ENCODE measurements at regions not wholly inside any gene's neighbourhood (a gene's known extent, or its start where the extent isn't known, plus 50 kb on each side); places are given as distances from the start of the nearest gene placed in this dataset.
A peak's percentile ranks its signal among the peaks of the same experiment; 100 is the strongest.
"Not testable (repeated sequence)": the region's sequence is repeated elsewhere in the genome, so short reads cannot be mapped to it uniquely, and the experiment has no call there.

DNA sequence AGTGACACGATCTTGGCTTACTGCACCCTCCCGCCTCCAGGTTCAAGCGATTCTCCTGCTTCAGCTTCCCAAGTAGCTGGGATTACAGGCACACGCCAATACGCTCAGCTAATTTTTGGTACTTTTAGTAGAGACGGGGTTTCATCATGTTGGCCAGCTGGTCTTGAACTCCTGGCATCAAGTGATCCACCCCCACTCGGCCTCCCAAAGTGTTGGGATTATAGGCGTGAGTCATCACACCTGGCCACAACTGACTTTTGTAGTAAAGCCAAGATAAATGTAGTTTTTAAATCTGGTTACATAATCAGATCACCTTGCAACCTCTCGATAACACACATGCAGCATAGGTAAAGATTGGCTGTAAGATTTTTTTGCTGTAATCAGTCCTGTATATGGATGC is 657.5 kb upstream of the DPPA4 start:
- no peak for ATAC-seq
- DNase-seq: no peak
- Mint-ChIP-seq H3K4me3 (no peak overlapping the region), H3K27ac (no peak overlapping the region), H3K27me3 (peaks cover 2% of the 10 kb centered on the region), H3K36me3 (ENCODE audit: low read depth) (no peaks in the 10 kb centered on the region), H3K9me3 (peaks cover 11% of the 10 kb centered on the region), H3K4me1 (no peaks in the 10 kb centered on the region)

DNA sequence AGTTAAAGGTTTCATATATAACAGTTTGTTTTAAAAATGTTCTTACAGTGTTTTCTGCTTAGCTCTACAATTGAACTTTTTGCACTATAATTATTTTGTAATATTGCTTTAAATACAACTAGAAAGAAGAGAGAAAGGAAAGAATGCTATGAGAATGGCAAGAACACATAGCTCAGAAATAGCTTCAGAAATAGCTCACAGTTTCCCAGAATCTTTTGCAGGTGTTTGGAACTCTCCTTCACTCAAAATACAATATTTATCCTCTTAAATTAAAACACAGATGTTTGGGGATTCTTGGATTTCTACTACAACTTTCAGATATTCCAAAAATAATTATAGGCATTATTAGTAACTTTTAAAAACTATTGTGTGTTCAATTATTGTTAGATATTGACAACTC is 658.0 kb upstream of the DPPA4 start:
- Mint-ChIP-seq H3K27me3 (peaks cover 2% of the 10 kb centered on the region), H3K9me3 (peaks cover 11% of the 10 kb centered on the region), H3K4me1 (no peaks in the 10 kb centered on the region), H3K4me3 (no peak overlapping the region), H3K27ac (no peak overlapping the region), H3K36me3 (ENCODE audit: low read depth) (no peaks in the 10 kb centered on the region)
- DNase-seq (no peak), ATAC-seq (no peak)

DNA sequence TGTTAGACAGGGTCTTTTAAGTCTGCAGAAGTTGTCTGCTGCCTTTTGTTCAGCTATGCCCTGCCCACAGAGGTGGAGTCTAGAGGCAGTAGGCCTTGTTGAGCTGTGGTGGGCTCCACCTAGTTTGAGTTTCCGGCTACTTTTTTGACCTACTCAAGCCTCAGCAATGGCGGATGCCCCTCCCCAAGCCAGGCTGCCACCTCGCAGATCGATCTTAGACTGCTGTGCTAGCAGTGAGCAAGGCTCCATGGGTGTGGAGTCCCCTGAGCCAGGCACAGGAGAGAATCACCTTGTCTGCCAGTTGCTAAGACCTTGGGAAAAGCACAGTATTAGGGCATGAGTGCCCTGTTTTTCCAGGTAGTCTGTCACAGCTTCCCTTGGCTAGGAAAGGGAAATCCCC is 664.6 kb upstream of the DPPA4 start:
- H3K36me3 Mint-ChIP-seq (ENCODE audit: low read depth); H3K4me3 Mint-ChIP-seq; DNase-seq; ATAC-seq; H3K27ac Mint-ChIP-seq; H3K27me3 Mint-ChIP-seq; H3K4me1 Mint-ChIP-seq: not testable (repeated sequence)
- peaks cover 17% of the 10 kb centered on the region for H3K9me3 Mint-ChIP-seq

DNA sequence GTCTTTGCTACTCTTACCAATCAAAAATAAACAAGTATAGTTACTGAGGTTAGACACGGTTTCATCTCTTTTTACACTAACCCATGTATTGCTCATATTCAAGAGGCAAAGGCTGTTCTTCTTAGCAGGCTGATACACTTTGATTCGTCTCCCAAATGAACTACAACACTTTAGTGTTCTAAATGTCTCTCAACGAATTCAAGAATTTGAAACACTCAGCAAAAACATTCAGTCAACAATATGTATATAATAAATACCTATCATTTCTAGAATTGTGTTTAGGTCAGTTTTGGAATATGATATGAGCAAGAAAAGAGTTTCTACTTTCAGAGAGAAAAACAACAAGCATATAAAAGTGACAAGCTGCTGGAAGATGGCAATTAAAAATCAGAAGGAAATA is 669.6 kb upstream of the DPPA4 start:
- Mint-ChIP-seq H3K4me1 (no peaks in the 10 kb centered on the region), H3K27ac (no peak overlapping the region), H3K27me3 (no peaks in the 10 kb centered on the region), H3K36me3 (ENCODE audit: low read depth) (peaks cover 2% of the 10 kb centered on the region), H3K9me3 (no peaks in the 10 kb centered on the region), H3K4me3 (no peak overlapping the region)
- DNase-seq: no peak
- ATAC-seq: no peak

- no peak for DNase-seq
- Mint-ChIP-seq H3K4me3 (no peak overlapping the region), H3K27ac (no peak overlapping the region)
Observed at GRCh38 chr3:110015231-110015963, 678.1 kb upstream of the DPPA4 start.

GRCh38 chr3:110016235-110016815 is 679.0 kb upstream of the DPPA4 start:
- ATAC-seq: no peak

More at GRCh38 chr3:110015231-110015963, 678.1 kb upstream of the DPPA4 start:
- Mint-ChIP-seq H3K36me3 (ENCODE audit: low read depth) (no peaks in the 10 kb centered on the region), H3K9me3 (peaks cover 10% of the 10 kb centered on the region), H3K27me3 (no peaks in the 10 kb centered on the region), H3K4me1 (peaks cover 17% of the 10 kb centered on the region)
- peak; percentile 57 for ATAC-seq

GRCh38 chr3:110017304-110017703 is 680.0 kb upstream of the DPPA4 start:
- peaks cover 10% of the 10 kb centered on the region for H3K9me3 Mint-ChIP-seq
- no peak for DNase-seq
- no peak for ATAC-seq
- H3K27me3 Mint-ChIP-seq: no peaks in the 10 kb centered on the region
- no peaks in the 10 kb centered on the region for H3K36me3 Mint-ChIP-seq (ENCODE audit: low read depth)
- no peak overlapping the region for H3K27ac Mint-ChIP-seq
- H3K4me3 Mint-ChIP-seq: no peak overlapping the region
- H3K4me1 Mint-ChIP-seq: peaks cover 22% of the 10 kb centered on the region

More at GRCh38 chr3:110016235-110016815, 679.0 kb upstream of the DPPA4 start:
- Mint-ChIP-seq H3K36me3 (ENCODE audit: low read depth) (no peaks in the 10 kb centered on the region), H3K4me1 (peaks cover 17% of the 10 kb centered on the region), H3K4me3 (no peak overlapping the region), H3K9me3 (peaks cover 10% of the 10 kb centered on the region), H3K27ac (no peak overlapping the region), H3K27me3 (no peaks in the 10 kb centered on the region)
- no peak for DNase-seq

- Mint-ChIP-seq H3K4me3 (no peak overlapping the region), H3K27ac (no peak overlapping the region), H3K9me3 (no peaks in the 10 kb centered on the region), H3K4me1 (peaks cover 9% of the 10 kb centered on the region), H3K27me3 (no peaks in the 10 kb centered on the region), H3K36me3 (ENCODE audit: low read depth) (peaks cover 2% of the 10 kb centered on the region)
- DNase-seq (no peak), ATAC-seq (peak; percentile 61)
Observed at GRCh38 chr3:110021659-110022058, 684.3 kb upstream of the DPPA4 start.

DNA sequence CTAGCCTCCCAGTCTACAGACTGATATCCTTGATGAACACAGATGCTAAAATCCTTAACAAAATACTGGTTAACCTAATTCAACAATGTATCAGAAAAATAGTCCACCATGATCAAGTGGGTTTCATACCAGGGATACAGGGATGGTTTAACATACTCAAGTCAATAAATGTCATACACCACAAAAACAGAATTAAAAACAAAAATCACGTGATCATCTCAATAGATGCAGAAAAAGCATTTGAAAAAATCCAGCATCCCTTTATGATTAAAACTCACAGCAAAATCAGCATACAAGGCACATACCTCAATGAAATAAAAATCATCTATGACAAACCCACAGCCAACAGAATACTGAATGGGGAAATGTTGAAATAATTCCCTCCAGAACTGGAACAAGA is 685.7 kb upstream of the DPPA4 start:
- H3K4me3 Mint-ChIP-seq; H3K36me3 Mint-ChIP-seq (ENCODE audit: low read depth); H3K27me3 Mint-ChIP-seq; DNase-seq; H3K9me3 Mint-ChIP-seq; H3K4me1 Mint-ChIP-seq; H3K27ac Mint-ChIP-seq; ATAC-seq: not testable (repeated sequence)

DNA sequence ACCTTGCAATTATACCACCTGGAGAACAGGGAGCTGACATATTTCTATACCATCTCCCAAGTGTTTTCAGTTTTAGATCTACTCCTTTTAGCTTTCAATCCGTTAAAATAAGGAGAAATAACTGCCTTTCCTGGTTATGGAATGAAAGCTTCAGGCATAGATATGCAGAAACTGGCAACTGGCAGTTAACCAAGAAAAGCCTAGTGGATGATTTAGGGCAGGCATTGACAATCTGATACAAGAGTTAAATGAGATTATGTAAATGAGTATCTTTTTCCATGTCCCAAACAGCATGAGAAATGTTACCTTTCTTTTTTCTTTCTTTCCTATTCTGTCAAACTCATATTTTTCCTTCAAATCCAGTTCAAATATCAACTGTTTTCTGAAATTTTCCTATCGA is 689.1 kb upstream of the DPPA4 start:
- ATAC-seq (no peak), DNase-seq (no peak)
- H3K4me3 Mint-ChIP-seq: no peak overlapping the region
- no peaks in the 10 kb centered on the region for H3K9me3 Mint-ChIP-seq
- H3K36me3 Mint-ChIP-seq (ENCODE audit: low read depth): peaks cover 2% of the 10 kb centered on the region
- no peaks in the 10 kb centered on the region for H3K27me3 Mint-ChIP-seq
- no peak overlapping the region for H3K27ac Mint-ChIP-seq
- peaks cover 6% of the 10 kb centered on the region for H3K4me1 Mint-ChIP-seq

GRCh38 chr3:110027446-110028080 is 690.2 kb upstream of the DPPA4 start:
- no peaks in the 10 kb centered on the region for H3K9me3 Mint-ChIP-seq
- no peak for DNase-seq
- H3K27ac Mint-ChIP-seq: no peak overlapping the region
- peak; percentile 33 for ATAC-seq
- H3K36me3 Mint-ChIP-seq (ENCODE audit: low read depth): no peaks in the 10 kb centered on the region
- no peak overlapping the region for H3K4me3 Mint-ChIP-seq
- H3K4me1 Mint-ChIP-seq: no peaks in the 10 kb centered on the region
- no peaks in the 10 kb centered on the region for H3K27me3 Mint-ChIP-seq

- H3K4me1 Mint-ChIP-seq: no peaks in the 10 kb centered on the region
- no peaks in the 10 kb centered on the region for H3K27me3 Mint-ChIP-seq
- no peaks in the 10 kb centered on the region for H3K36me3 Mint-ChIP-seq (ENCODE audit: low read depth)
- no peaks in the 10 kb centered on the region for H3K9me3 Mint-ChIP-seq
- no peak overlapping the region for H3K27ac Mint-ChIP-seq
- ATAC-seq (no peak), DNase-seq (no peak)
- no peak overlapping the region for H3K4me3 Mint-ChIP-seq
Observed at GRCh38 chr3:110031975-110032374, 694.6 kb upstream of the DPPA4 start.

GRCh38 chr3:110059431-110059830 is 722.1 kb upstream of the DPPA4 start:
- Mint-ChIP-seq H3K36me3 (ENCODE audit: low read depth) (no peaks in the 10 kb centered on the region), H3K27me3 (no peaks in the 10 kb centered on the region), H3K4me1 (peaks cover 2% of the 10 kb centered on the region), H3K27ac (no peak overlapping the region), H3K4me3 (no peak overlapping the region), H3K9me3 (peaks cover 4% of the 10 kb centered on the region)
- ATAC-seq (no peak), DNase-seq (no peak)

- Mint-ChIP-seq H3K27me3 (no peaks in the 10 kb centered on the region), H3K9me3 (no peaks in the 10 kb centered on the region), H3K4me3 (no peak overlapping the region), H3K36me3 (ENCODE audit: low read depth) (no peaks in the 10 kb centered on the region), H3K4me1 (peaks cover 2% of the 10 kb centered on the region), H3K27ac (no peak overlapping the region)
- ATAC-seq: no peak
- DNase-seq: no peak
Observed at GRCh38 chr3:110062716-110063115, 725.4 kb upstream of the DPPA4 start.

GRCh38 chr3:110063178-110063577 is 725.8 kb upstream of the DPPA4 start:
- Mint-ChIP-seq H3K4me1 (peaks cover 2% of the 10 kb centered on the region), H3K9me3 (peaks cover 4% of the 10 kb centered on the region), H3K27me3 (no peaks in the 10 kb centered on the region), H3K4me3 (no peak overlapping the region), H3K27ac (no peak overlapping the region), H3K36me3 (ENCODE audit: low read depth) (no peaks in the 10 kb centered on the region)
- ATAC-seq: peak; percentile 76
- DNase-seq: no peak

Data from activated naive CD8-positive, alpha-beta T cell treated with anti-CD3 and anti-CD28 coated beads, Interleukin-2, amount 50 U/mL, for 24 hours (primary cell).